Dedifferentiated amniotic fluid mesenchymal stem cell (primary cell): ENCODE measurements at regions not wholly inside any gene's neighbourhood (a gene's known extent, or its start where the extent isn't known, plus 50 kb on each side); places are given as distances from the start of the nearest gene placed in this dataset.
A peak's percentile ranks its signal among the peaks of the same experiment; 100 is the strongest.
"Not testable (repeated sequence)": the region's sequence is repeated elsewhere in the genome, so short reads cannot be mapped to it uniquely, and the experiment has no call there.

Experiments used
- DNase-seq: peaks from one replicate; pipeline ENCODE4 v3.0.0-alpha.2; 2016; ENCODE audit errors: extremely low spot score

DNA sequence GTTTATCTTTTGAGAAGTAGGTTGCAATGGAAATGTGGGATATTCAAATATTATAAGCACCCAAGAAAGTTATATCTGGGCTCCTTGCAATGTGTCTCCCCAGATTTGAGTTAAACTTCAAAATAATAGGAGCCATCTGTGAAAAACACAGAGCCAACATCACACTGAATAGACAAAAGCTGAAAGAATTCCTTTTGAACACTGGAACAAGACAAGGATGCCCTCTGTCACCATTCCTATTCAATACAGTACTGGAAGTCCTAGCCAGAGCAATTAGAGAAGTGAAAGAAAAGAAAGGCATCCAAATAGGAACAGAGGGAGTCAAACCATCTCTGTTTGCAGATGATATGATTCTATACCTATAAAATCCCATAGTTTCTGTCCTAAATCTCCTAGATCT is 114.3 kb upstream of the IL1RAPL1 start:
- DNase-seq, result no peak

DNA sequence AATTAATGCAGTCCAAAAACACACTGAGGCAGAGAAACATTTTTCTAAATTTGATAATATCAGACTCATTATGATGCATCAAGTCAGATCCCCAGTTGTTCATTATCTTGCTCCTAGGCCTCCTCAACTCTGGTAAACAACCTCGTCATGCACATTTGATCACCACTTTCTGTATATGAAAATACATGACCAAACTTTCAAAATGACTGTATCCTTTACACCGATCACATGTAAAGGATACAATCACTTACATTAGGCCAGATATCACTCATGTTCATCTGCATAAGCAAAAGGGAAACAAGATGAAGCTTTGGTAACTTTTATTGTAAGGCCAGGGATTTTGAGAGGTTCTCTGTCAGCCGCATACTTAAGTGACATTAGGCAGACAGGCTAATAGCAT is 99.4 kb upstream of the IL1RAPL1 start:
- DNase-seq, result no peak

DNA sequence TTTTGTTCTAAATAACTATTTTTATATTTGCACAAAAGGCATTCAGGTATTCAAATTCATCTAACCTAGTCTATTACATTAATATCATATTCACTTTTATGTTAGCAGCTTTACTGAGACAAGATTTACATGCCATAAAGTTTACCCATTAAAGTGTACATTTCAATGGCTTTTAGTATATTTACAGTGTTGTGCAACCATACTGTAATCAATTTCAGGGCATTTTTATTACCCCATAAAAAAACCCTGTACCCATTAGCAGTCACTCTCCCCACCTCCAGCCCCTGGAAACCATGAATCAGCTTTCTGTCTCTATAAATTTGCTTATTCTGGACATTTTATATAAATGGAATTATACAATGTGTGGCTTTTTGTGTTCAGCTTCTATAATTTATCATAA is 95.9 kb upstream of the IL1RAPL1 start:
- no peak for DNase-seq

DNA sequence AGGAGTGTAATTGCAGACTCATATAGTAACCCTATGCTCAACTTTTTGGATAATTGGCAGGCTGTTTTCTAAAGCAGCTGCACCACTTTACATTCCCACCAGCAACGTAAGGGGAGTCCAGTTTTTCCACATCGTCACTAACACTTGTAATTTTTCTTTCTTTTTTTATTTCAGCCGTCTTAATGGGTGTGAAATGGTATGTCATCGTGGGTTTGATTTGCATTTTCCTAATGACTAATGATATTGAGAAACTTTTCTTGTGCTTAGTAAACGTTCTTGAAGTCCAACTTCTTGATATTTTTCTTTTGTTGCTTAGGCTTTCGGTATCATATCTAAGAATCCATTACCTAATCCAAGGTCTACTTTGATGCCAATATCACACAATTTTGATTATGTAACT is 95.3 kb upstream of the IL1RAPL1 start:
- DNase-seq, result no peak

DNA sequence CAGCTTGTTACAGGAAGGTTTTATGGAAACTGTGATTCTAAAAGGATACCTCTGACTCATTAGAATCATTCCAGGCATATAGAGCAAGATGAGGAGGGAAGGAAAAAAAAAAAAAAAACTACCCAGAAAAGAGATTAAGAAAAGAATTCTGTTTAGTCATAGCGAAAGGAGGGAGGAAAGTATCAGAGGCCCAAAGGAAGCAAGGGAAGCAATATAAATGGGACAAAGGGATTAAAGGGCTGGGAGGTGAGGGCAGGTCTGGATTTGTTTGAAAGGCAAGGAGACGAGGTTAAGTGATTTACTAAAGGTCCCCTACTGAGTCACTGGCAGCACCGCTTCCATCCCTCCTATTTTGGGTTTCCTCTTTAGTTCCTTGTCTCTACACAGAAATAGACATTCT is 88.6 kb upstream of the IL1RAPL1 start:
- peak; percentile 35 for DNase-seq

DNA sequence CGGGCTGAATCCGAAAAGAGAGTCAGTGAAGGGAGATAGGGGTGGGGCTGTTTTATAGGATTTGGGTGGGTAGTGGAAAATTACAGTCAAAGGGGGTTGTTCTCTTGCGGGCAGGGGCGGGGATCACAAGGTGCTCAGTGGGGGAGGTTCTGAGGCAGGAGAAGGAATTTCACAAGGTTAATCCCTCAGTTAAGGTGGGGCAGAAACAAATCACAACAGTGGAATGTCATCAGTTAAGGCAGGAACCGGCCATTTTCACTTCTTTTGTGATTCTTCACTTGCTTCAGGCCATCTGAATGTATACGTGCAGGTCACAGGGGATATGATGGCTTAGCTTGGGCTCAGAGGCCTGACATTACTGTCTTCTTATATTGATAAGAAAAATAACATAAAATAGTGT is 84.6 kb upstream of the IL1RAPL1 start:
- not testable (repeated sequence) for DNase-seq

DNA sequence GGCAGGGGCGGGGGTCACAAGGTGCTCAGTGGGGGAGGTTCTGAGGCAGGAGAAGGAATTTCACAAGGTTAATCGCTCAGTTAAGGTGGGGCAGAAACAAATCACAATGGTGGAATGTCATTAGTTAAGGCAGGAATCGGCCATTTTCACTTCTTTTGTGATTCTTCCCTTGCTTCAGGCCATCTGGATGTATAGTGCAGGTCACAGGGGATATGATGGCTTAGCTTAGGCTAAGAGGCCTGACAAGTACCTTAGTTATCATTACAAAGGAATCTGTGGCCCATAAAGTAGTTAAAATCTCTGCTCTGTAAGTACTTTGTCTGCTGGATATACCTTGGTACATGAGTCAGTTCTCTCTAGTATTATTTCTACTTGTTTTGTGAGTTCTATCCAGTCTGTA is 79.6 kb upstream of the IL1RAPL1 start:
- DNase-seq, result not testable (repeated sequence)

DNA sequence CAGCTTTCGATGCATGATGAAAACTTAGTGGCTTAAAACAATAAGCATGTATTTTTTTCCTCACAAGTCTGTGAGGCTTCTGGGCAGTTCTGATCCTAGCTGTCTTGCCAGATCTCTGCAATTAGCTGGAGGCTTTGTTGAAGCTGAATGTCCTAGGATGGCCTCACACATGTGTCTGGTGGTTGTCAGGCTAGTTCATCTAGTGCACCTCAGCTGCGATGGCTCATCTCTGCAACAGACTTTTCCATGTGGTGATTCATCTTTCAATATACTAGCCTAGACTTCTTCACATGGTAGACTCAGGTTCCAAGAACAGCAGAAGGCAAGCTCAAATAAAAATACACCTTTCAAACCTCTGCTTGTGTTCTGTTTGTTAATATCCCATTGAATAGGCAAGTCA is 66.5 kb upstream of the IL1RAPL1 start:
- DNase-seq, result no peak

DNA sequence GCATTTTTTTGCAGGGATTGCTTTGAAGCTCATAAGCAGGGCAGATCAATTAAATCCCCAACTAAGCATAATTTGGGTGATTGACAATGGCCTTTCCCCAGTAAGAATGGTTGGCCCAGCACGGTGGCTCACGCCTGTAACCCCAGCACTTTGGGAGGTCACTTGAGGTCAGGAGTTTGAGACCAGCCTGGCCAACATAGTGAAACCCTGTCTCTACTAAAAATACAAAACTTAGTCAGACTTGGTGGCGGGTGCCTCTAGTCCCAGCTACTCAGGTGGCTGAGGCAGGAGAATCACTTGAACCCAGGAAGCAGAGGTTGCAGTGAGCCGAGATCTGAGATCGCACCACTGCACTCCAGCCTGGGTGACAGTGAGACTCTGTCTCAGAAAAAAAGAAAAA is 58.9 kb upstream of the IL1RAPL1 start:
- not testable (repeated sequence) for DNase-seq
